Prostate gland (tissue), 2 donors: ENCODE measurements at regions not wholly inside any gene's neighbourhood (a gene's known extent, or its start where the extent isn't known, plus 50 kb on each side); places are given as distances from the start of the nearest gene placed in this dataset.

Experiments
- DNase-seq: peaks from one replicate; pipeline ENCODE4 v3.0.0-alpha.2; 2019; ENCODE audit warnings: low spot score
- H3K27ac ChIP-seq, 2 donors: fragments of 200-600 bp; sonication (generic); 2 replicates each; pipeline ENCODE4 v1.5.1; 2017 to 2019
- H3K27me3 ChIP-seq: fragments of 200-600 bp; sonication (generic); replicated peaks from 2 replicates; pipeline ENCODE4 v1.5.1; 2019; ENCODE audit not compliant: insufficient read depth
- H3K36me3 ChIP-seq, 2 donors: fragments of 200-600 bp; sonication (generic); 1 replicate in 1 of 2; 2 replicates in 1 of 2; pipeline versions ENCODE4 v1.5.1 to v1.8.1; 2017 to 2019
- H3K4me1 ChIP-seq: fragments of 200-600 bp; sonication (generic); replicated peaks from 2 replicates; pipeline ENCODE4 v1.5.1; 2019
- H3K4me3 ChIP-seq, 2 donors: fragments of 200-600 bp; sonication (generic); 2 replicates each; pipeline ENCODE4 v1.5.1; 2017 to 2019
- H3K9me3 ChIP-seq: fragments of 200-600 bp; sonication (generic); 2 replicates; pipeline ENCODE4 v1.5.1; 2017
- POLR2A ChIP-seq: fragments of 450-650 bp; IDR thresholded peaks from one replicate; pipeline ENCODE4 v1.6.1; 2016; ENCODE audit warnings: antibody characterized with exemption, mild to moderate bottlenecking
- POLR2AphosphoS5 ChIP-seq: sonication (generic); formaldehyde crosslinking; IDR thresholded peaks from one replicate; pipeline ENCODE4 v1.6.1; 2017; ENCODE audit warnings: antibody characterized with exemption
- WGBS: methylation state at CpG from one replicate; pipeline ENCODE4 v1.1.5; 2018; 5-methylcytosine and 5-hydroxymethylcytosine counted together
- intact Hi-C: fragments of 100-400 bp; cut with DNase I; formaldehyde crosslinking; loops from one replicate; pipeline ENCODE4 v1.14.2; 2022
- TF ChIP-seq, protein P1 (sequence below), 4 experiments: fragments of 200-600 bp in 2 of 4; fragments of 450-650 bp in 2 of 4; sonication (generic) in 2 of 4; IDR thresholded peaks; 1 replicate in 3 of 4; 2 replicates in 1 of 4; pipeline ENCODE4 v1.5.1; 2016 to 2019; ENCODE audit warnings: antibody characterized with exemption in 4 of 4, mild to moderate bottlenecking in 2 of 4, moderate library complexity in 2 of 4

DNA sequence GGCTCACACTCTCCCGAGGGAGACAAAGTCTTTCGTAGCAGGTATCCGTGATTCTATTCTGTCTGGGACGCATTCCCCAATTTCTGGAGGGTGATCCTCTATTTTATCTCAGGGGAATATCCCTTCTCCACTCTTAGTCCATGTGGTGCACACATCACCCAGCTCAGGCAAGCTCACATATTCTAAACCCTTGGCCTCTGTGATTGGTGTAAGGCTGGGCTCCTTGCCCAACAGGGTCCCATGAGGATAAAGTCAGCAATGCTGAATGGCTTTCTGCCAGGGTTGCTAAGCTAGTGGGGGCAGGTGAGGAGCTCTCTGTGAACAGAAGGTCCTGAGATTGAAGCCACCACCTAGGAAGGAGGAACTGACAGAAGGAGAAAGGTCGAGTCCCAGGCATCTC lies 137.2 kb downstream of the CDH26 start:
- no peaks in the 10 kb centered on the region for H3K27me3 ChIP-seq
- no peaks in the 10 kb centered on the region for H3K9me3 ChIP-seq
- no peak overlapping the region for H3K27ac ChIP-seq
- WGBS, result 87% methylated on average over 5 of the region's 5 CpGs
- H3K4me1 ChIP-seq, result no peaks in the 10 kb centered on the region
- TF ChIP-seq POLR2AphosphoS5 (no peak), POLR2A (no peak)
- TF ChIP-seq, protein P1, sequence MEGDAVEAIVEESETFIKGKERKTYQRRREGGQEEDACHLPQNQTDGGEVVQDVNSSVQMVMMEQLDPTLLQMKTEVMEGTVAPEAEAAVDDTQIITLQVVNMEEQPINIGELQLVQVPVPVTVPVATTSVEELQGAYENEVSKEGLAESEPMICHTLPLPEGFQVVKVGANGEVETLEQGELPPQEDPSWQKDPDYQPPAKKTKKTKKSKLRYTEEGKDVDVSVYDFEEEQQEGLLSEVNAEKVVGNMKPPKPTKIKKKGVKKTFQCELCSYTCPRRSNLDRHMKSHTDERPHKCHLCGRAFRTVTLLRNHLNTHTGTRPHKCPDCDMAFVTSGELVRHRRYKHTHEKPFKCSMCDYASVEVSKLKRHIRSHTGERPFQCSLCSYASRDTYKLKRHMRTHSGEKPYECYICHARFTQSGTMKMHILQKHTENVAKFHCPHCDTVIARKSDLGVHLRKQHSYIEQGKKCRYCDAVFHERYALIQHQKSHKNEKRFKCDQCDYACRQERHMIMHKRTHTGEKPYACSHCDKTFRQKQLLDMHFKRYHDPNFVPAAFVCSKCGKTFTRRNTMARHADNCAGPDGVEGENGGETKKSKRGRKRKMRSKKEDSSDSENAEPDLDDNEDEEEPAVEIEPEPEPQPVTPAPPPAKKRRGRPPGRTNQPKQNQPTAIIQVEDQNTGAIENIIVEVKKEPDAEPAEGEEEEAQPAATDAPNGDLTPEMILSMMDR (IDR thresholded peaks at IDR 0.05), result no peak
- no peak overlapping the region for H3K4me3 ChIP-seq
- H3K36me3 ChIP-seq, result no peaks in the 10 kb centered on the region
- no peak for DNase-seq
- intact Hi-C loops, result no loop called here

DNA sequence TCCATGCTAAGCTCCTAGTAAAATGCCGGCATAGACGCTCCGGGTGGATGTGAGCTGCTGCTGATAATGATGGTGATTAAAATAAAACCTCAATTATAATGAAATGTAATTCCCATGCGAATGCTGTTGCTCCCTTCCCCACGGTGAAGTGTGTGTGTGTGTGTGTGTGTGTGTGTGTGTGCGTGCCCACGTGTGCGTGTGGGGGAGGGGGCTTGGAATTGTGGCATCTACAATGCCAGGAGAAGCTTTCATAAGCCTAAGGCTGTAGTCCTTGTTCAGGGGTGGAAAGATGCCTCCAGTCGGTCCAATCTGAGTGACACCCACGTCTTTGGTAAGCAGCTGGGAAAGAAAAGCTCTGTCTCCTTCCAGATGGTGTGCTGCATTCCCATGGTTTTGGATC lies 137.9 kb downstream of the CDH26 start:
- intact Hi-C loops, result no loop called here
- DNase-seq, result no peak
- Histone ChIP-seq H3K4me1 (no peaks in the 10 kb centered on the region), H3K27me3 (no peaks in the 10 kb centered on the region), H3K27ac (no peak overlapping the region), H3K36me3 (no peaks in the 10 kb centered on the region), H3K4me3 (no peak overlapping the region), H3K9me3 (no peaks in the 10 kb centered on the region)
- WGBS, result 82% methylated on average over 10 of the region's 10 CpGs
- TF ChIP-seq POLR2A, result no peak
- no peak for TF ChIP-seq POLR2AphosphoS5
- TF ChIP-seq, protein P1 (IDR thresholded peaks at IDR 0.05), result no peak

DNA sequence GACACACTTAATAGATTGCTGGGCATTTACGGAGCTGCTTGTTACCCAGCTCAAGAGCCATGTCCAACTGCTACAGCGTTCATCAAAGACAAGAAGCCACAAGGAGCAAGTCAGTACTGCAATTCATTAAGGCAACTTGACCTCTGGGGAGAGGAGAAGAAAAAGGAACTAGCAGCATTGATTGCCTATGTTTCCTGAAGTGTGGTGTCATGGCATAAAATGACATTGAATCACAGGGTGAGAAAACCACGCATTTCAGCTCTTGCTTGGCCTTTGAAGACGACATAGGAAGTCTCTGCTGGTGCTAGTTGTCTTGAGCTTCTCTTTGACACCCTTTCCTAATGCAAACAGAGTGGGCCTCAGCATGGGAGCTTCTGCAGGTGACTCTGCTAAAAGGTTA lies 139.1 kb downstream of the CDH26 start:
- intact Hi-C loops, result no loop called here
- no peak overlapping the region for H3K27ac ChIP-seq
- H3K27me3 ChIP-seq, result no peaks in the 10 kb centered on the region
- no peak for DNase-seq
- no peaks in the 10 kb centered on the region for H3K9me3 ChIP-seq
- H3K36me3 ChIP-seq, result no peaks in the 10 kb centered on the region
- 82% methylated on average over 4 of the region's 4 CpGs for WGBS
- TF ChIP-seq POLR2A (no peak), POLR2AphosphoS5 (no peak)
- TF ChIP-seq, protein P1 (IDR thresholded peaks at IDR 0.05), result no peak
- no peak overlapping the region for H3K4me3 ChIP-seq
- no peaks in the 10 kb centered on the region for H3K4me1 ChIP-seq

DNA sequence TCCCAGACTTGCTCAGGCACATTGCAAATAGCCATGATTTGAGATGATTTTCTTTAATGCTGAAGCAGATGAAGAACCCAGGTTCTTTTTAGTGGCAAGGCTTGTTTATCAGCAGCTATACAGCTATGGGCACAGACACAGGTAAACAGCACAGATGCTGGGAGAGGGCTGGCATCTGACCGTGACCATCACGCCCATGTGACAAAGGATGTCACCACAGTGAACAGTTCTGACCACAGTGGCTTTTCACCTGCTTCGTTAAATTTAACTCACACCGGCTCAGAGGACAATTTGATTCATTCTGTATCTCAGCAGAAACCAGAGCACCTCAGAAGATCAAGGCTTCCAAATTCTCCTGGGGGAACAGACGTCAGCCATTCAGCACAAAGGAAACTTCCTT lies 142.6 kb downstream of the CDH26 start:
- Histone ChIP-seq H3K9me3 (no peaks in the 10 kb centered on the region), H3K36me3 (no peaks in the 10 kb centered on the region), H3K27ac (no peak overlapping the region), H3K27me3 (no peaks in the 10 kb centered on the region), H3K4me3 (no peak overlapping the region), H3K4me1 (no peaks in the 10 kb centered on the region)
- 57% methylated on average over 5 of the region's 5 CpGs for WGBS
- no peak for DNase-seq
- TF ChIP-seq POLR2A, result no peak
- no peak for TF ChIP-seq POLR2AphosphoS5
- TF ChIP-seq, protein P1 (IDR thresholded peaks at IDR 0.05), result no peak
- intact Hi-C loops, result no loop called here

DNA sequence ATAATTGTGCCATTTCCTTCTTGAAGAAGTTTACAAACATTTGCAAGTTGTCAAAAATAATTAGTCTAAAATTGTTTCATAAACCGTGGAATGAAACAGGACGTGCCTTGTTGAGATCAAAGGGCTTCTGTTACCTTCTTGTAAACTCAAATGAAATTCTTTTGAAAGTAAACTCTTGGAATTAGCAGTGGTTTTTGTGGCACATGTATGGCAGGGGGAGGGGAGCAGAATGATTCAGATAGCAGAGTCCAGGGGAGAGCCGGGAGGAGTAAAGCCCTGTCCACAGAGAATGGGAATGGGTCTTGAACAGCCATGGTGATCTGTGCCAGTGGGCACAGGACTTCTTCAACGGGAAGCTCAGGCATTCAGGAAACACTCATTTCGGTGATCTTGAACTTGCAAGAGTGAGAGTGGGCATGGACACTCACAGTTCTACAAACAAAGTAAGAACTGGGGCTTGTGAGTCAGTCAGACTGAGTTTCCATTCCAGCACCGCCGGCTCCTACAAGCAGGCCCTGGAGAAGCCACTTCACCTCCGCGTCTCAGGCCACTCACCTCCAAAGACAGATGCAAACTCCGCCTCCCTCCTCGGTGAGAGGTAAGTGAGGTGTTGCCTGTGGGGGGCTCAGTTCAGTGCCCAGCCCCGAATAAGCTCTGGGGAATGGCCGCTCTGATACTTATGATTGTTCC lies 143.1 kb downstream of the CDH26 start:
- DNase-seq, result no peak
- no peaks in the 10 kb centered on the region for H3K4me1 ChIP-seq
- intact Hi-C loops, result no loop called here

More for the DNA sequence above, 143.1 kb downstream of the CDH26 start:
- WGBS, result 64% methylated on average over 13 of the region's 13 CpGs
- no peak for TF ChIP-seq POLR2A
- TF ChIP-seq, protein P1 (IDR thresholded peaks at IDR 0.05), result no peak
- TF ChIP-seq POLR2AphosphoS5, result no peak
- Histone ChIP-seq H3K36me3 (no peaks in the 10 kb centered on the region), H3K9me3 (no peaks in the 10 kb centered on the region), H3K27ac (no peak overlapping the region), H3K27me3 (no peaks in the 10 kb centered on the region), H3K4me3 (no peak overlapping the region)
